ENCODE measurements at regions not wholly inside any gene's neighbourhood (a gene's known extent, or its start where the extent isn't known, plus 50 kb on each side); places are given as distances from the start of the nearest gene placed in this dataset.

DNA sequence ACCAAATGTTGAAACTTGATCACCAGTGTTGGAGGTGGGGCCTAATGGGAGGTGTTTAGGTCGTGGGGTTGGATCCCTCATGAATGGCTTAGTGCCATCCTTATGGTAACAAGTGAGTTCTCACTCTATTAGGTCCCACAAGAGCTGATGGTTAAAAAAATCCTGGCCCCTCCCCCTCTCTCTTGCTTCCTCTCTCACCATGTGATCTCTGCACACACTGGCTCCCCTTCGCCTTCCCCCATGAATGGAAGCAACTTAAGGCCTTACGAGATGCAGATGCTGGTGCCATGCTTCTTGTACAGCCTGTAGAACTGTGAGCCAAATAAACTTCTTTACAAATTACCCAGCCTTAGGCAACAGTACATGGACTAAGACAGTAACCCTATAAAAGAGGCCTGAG, 62.7 kb downstream of the PPP1R3C start:
- TF ChIP-seq, protein P1, sequence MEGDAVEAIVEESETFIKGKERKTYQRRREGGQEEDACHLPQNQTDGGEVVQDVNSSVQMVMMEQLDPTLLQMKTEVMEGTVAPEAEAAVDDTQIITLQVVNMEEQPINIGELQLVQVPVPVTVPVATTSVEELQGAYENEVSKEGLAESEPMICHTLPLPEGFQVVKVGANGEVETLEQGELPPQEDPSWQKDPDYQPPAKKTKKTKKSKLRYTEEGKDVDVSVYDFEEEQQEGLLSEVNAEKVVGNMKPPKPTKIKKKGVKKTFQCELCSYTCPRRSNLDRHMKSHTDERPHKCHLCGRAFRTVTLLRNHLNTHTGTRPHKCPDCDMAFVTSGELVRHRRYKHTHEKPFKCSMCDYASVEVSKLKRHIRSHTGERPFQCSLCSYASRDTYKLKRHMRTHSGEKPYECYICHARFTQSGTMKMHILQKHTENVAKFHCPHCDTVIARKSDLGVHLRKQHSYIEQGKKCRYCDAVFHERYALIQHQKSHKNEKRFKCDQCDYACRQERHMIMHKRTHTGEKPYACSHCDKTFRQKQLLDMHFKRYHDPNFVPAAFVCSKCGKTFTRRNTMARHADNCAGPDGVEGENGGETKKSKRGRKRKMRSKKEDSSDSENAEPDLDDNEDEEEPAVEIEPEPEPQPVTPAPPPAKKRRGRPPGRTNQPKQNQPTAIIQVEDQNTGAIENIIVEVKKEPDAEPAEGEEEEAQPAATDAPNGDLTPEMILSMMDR (conservative IDR thresholded peaks at IDR 0.05) = no peak
- TF ChIP-seq EZH2 (IDR thresholded peaks at IDR 0.05; ENCODE audit: low read depth) = no peak
